Ovary (tissue), 7 donors: ENCODE measurements at regions not wholly inside any gene's neighbourhood (a gene's known extent, or its start where the extent isn't known, plus 50 kb on each side); places are given as distances from the start of the nearest gene placed in this dataset.

ENCODE experiments used
- DNase-seq, 5 donors: peaks; one replicate each; pipeline ENCODE4 v3.0.0-alpha.2; 2019 to 2020
- H3K27ac ChIP-seq, 2 donors: fragments of 200-600 bp; one replicate each; pipeline versions ENCODE4 v1.5.1 to v1.8.0; 2019 to 2022
- H3K27me3 ChIP-seq: fragments of 200-600 bp; one replicate; pipeline ENCODE4 v1.8.0; 2022
- H3K36me3 ChIP-seq: fragments of 200-600 bp; sonication (generic); one replicate; pipeline ENCODE4 v1.5.1; 2019
- H3K4me1 ChIP-seq: one replicate; pipeline ENCODE4 v1.8.1; 2013; ENCODE audit warnings: mild to moderate bottlenecking, moderate library complexity; ENCODE audit not compliant: insufficient read depth
- H3K4me3 ChIP-seq: fragments of 200-600 bp; sonication (generic); one replicate; pipeline ENCODE4 v1.5.1; 2017
- H3K9me3 ChIP-seq, 2 donors: fragments of 200-600 bp in 1 of 2; sonication (generic) in 1 of 2; one replicate each; pipeline versions ENCODE4 v1.5.1 to v1.8.1; 2013 to 2019; ENCODE audit warnings: mild to moderate bottlenecking in 1 of 2, moderate library complexity in 1 of 2
- EP300 ChIP-seq: sonication (generic); formaldehyde crosslinking; IDR thresholded peaks from one replicate; pipeline ENCODE4 v1.6.1; 2017; ENCODE audit warnings: antibody characterized with exemption
- POLR2A ChIP-seq: fragments of 450-650 bp; IDR thresholded peaks from one replicate; pipeline ENCODE4 v1.6.1; 2017; ENCODE audit warnings: antibody characterized with exemption, mild to moderate bottlenecking, moderate library complexity
- WGBS, 3 donors: extraction: QIAGEN DNeasy Blood & Tissue Kit in 1 of 3; methylation state at CpG; one replicate each; pipeline versions ENCODE4 v1.1.5 to v1.1.7; 2013 to 2017; 5-methylcytosine and 5-hydroxymethylcytosine counted together
- intact Hi-C, 4 donors: fragments of 100-400 bp; cut with DNase I; formaldehyde crosslinking; loops; one replicate each; pipeline versions ENCODE4 v1.11.0 to v1.15.1; 2022 to 2023
- TF ChIP-seq, protein P1 (sequence below), 3 donors: fragments of 450-650 bp in 2 of 3; fragments of 200-600 bp in 1 of 3; IDR thresholded peaks; one replicate each; pipeline versions ENCODE4 v1.5.1 to v1.8.0; 2016 to 2022; ENCODE audit warnings: antibody characterized with exemption in 3 of 3, mild to moderate bottlenecking in 1 of 3
- donor health status: DM: no; HTN: no; CAD: no; lungs with moderate emphysema.
- donor health status: DM: no; HTN: no; CAD: no.
- donor health status: Bipolar disorder and iron deficiency.
- donor health status: DM: no; HTN: no; CAD: no.
- donor health status: DM: yes; HTN: yes; CAD: no.

- H3K4me3 ChIP-seq = no peak overlapping the region
- H3K27me3 ChIP-seq = no peaks in the 10 kb centered on the region
- no peaks in the 10 kb centered on the region for H3K36me3 ChIP-seq
- H3K27ac ChIP-seq = no peak overlapping the region
- H3K4me1 ChIP-seq = no peaks in the 10 kb centered on the region
- no peak for TF ChIP-seq POLR2A
- no peak for TF ChIP-seq EP300
- TF ChIP-seq, protein P1, sequence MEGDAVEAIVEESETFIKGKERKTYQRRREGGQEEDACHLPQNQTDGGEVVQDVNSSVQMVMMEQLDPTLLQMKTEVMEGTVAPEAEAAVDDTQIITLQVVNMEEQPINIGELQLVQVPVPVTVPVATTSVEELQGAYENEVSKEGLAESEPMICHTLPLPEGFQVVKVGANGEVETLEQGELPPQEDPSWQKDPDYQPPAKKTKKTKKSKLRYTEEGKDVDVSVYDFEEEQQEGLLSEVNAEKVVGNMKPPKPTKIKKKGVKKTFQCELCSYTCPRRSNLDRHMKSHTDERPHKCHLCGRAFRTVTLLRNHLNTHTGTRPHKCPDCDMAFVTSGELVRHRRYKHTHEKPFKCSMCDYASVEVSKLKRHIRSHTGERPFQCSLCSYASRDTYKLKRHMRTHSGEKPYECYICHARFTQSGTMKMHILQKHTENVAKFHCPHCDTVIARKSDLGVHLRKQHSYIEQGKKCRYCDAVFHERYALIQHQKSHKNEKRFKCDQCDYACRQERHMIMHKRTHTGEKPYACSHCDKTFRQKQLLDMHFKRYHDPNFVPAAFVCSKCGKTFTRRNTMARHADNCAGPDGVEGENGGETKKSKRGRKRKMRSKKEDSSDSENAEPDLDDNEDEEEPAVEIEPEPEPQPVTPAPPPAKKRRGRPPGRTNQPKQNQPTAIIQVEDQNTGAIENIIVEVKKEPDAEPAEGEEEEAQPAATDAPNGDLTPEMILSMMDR (IDR thresholded peaks at IDR 0.05) = no peak
- DNase-seq = no peak
- WGBS, 3 donors = 22 to 27% (median 23%) methylated on average over 8 of the region's 8 CpGs
- H3K9me3 ChIP-seq = no peaks in the 10 kb centered on the region
- intact Hi-C loops = no loop called here
Measured at GRCh38 chr12:62106547-62107185, 153.5 kb upstream of the USP15 start.

DNA sequence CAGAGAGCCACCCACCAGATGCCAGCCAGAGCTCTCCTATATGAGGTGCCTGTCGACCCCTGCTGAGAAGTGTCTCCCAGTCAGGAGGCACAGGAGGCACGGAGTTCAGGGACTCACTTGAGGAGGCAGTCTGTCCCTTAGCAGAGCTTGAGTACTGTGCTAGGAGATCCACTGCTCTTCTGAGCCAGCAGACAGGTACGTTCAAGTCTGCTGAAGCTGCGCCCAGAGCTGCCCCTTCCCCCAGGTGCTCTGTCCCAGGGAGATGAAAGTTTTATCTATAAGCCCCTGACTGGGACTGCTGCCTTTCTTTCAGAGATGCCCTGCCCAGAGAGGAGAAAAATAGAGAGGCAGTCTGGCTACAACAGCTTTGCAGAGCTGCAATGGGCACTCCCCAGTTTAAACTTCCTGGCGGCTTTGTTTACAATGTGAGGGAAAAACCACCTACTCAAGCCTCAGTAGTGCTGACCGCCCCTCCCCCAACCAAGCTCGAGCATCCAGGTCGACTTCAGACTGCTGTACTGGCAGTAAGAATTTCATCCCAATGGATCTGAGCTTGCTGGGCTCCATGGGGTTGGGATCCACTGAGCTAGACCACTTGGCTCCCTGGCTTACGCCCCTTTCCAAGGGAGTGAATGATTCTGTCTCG lies 146.7 kb upstream of the USP15 start:
- intact Hi-C loops = no loop called here
- Histone ChIP-seq H3K4me1 (no peaks in the 10 kb centered on the region), H3K27me3 (no peaks in the 10 kb centered on the region), H3K9me3 (no peaks in the 10 kb centered on the region), H3K27ac (no peak overlapping the region), H3K4me3 (no peak overlapping the region), H3K36me3 (no peaks in the 10 kb centered on the region)
- no peak for DNase-seq
- no peak for TF ChIP-seq EP300
- TF ChIP-seq, protein P1 (IDR thresholded peaks at IDR 0.05) = no peak
- no peak for TF ChIP-seq POLR2A
- 77 to 81% (median 80%) methylated on average over 10 of the region's 10 CpGs for WGBS, 3 donors

DNA sequence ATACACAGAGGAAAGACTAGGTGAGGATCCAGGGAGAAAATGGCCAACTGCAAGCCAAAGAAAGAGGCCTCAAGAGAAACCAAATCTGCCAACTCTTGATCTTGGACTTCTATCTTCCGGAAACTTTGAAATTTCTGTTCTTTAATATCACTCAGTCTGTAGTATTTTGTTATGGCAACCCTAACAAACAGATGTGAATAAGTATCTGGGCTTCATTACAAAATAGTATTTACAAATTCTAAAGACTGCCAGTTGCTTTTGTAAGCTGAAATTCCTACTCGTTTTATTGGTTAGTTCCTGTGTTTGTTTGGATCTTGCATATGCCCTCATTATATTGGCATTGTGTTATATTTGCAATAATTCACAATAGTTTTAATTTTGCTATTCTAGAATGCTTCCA lies 143.2 kb upstream of the USP15 start:
- no peak overlapping the region for H3K4me3 ChIP-seq
- TF ChIP-seq POLR2A = no peak
- TF ChIP-seq EP300 = no peak
- TF ChIP-seq, protein P1 (IDR thresholded peaks at IDR 0.05) = no peak
- intact Hi-C loops = no loop called here
- H3K9me3 ChIP-seq = no peaks in the 10 kb centered on the region
- no peak for DNase-seq
- no peaks in the 10 kb centered on the region for H3K4me1 ChIP-seq
- WGBS, 3 donors = 36 to 48% (median 45%) methylated on average over 2 of the region's 2 CpGs
- no peaks in the 10 kb centered on the region for H3K27me3 ChIP-seq
- no peaks in the 10 kb centered on the region for H3K36me3 ChIP-seq
- no peak overlapping the region for H3K27ac ChIP-seq

DNA sequence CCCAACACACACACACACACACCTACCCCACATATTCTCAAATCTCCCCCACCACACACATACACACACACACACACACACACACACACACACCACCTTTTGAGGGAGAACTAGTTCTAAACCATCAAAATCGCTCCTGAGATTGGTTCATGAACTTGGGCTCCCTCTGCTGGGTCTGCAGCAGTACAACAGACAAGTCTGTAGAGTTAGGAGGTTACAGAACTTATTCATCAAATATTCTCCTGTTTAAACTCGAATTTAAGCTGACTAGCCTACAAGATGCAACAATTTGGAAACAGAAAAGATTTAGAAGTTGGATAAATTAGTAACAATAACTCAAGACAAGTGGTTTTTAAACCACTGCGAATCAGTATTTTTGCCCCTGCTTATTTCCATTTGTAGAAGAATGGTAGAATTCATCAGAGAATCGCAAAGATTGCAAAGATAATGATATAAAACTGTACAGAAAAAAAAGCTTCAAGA lies 136.4 kb upstream of the USP15 start:
- H3K36me3 ChIP-seq = no peaks in the 10 kb centered on the region
- TF ChIP-seq, protein P1 (IDR thresholded peaks at IDR 0.05) = peak in 2 of 3 donors; percentile 35
- TF ChIP-seq POLR2A (no peak), EP300 (no peak)
- no peaks in the 10 kb centered on the region for H3K4me1 ChIP-seq
- no peak overlapping the region for H3K4me3 ChIP-seq
- no peaks in the 10 kb centered on the region for H3K27me3 ChIP-seq
- no peak overlapping the region for H3K27ac ChIP-seq
- DNase-seq = peak; percentile 22 to 44 (median 33)
- WGBS, 3 donors = 31 to 33% (median 32%) methylated on average over 4 of the region's 4 CpGs
- intact Hi-C loops = no loop called here
- no peaks in the 10 kb centered on the region for H3K9me3 ChIP-seq
